Left colon (tissue), 2 donors: ENCODE measurements at regions not wholly inside any gene's neighbourhood (a gene's known extent, or its start where the extent isn't known, plus 50 kb on each side); places are given as distances from the start of the nearest gene placed in this dataset.
"Not testable (repeated sequence)": the region's sequence is repeated elsewhere in the genome, so short reads cannot be mapped to it uniquely, and the experiment has no call there.

Experiments used
- ATAC-seq: fragments of 200-7000 bp; cut with Tn5 transposase; one replicate; pipeline ENCODE4 v1.9.1; 2020; ENCODE audit warnings: mild to moderate bottlenecking, moderate library complexity
- DNase-seq, 2 donors: peaks; one replicate each; pipeline ENCODE4 v3.0.0-alpha.2; 2020
- intact Hi-C, 2 donors: fragments of 100-400 bp; cut with DNase I in 1 of 2; cut with micrococcal nuclease in 1 of 2; formaldehyde crosslinking; loops; one replicate each; pipeline versions ENCODE4 v1.11.2 to v1.14.0; 2022; cut with DNase I, micrococcal nuclease
- donor health status: DM: no; HTN: no; CAD: no.
- donor health status: DM: yes; HTN: yes; CAD: no.

DNA sequence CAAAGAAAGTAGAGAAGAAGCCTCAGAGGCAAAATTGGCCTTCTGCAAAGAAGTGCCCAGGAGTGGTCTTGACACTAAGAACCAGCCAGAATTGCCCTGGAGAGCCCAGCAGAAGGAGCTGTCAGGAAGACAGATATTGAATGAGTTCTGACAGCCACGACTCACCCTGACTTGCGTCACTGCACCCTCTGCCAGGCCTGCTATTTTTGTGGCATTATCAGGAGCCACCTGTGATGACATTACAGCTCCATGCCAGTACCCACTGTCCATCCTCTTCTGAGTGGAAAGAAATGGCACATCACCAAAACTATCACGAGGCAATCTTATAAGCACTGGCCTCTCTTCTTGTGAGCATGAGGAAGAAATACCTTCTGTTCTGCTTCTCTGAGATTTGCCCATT, 67.7 kb downstream of the SMIM20 start:
- intact Hi-C loops = no loop called here
- ATAC-seq = no peak
- no peak for DNase-seq

DNA sequence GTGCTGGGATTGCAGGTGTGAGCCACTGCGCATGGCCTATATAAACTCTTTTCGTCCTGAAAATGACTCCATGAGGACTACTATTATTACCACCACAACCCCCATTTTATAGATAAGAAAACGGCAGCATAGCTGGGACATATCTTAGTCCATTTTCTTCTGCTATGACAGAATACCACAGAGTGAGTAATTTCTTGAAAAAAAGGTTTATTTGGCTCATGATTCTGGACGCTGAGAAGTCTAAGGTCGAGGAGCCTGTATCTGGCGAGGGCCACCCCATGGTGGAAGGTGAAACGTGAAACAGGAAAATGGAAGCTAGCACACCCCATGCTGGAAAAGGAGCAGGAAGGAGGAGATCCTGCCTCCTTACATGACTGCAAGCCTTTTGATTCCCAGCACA, 68.9 kb downstream of the SMIM20 start:
- DNase-seq = no peak
- no peak for ATAC-seq
- intact Hi-C loops = no loop called here

DNA sequence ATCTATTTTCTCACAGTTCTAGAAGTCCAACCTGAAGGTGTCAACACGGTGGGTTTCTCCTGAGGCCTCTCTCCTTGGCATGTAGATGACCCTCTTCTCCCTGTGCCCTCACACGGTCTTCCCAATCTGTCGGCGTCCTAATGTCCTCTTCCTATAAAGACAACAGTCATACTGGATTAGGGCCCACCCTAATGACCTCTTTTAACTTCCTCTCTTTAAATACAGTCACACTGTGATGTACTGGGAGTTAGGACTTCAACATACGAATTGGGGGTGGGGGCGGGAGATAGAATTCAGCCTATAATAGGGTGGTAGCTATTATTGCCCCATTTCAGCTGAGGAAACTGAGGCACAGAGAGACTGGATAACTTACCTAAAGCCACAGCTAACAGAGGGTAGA, 70.2 kb downstream of the SMIM20 start:
- intact Hi-C loops = no loop called here
- ATAC-seq = no peak
- DNase-seq = no peak

DNA sequence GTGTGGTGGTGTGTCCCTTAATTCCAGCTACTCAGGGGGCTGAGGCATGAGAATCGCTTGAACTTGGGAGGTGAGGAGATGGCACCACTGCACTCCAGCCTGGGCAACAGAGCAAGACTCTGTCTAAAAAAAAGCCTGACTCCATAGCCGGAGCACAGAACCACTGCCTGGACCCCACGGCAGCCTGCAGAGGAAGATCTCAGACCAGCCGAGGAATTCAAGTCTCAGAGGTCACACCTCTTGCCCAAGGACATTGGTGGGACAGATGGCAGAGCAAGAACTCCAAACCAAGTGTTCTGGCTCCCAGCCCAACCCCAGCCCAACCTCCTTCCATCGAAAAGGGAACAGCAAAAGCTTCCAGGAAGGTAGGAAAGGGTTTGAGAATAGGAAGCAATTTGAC, 70.8 kb downstream of the SMIM20 start:
- intact Hi-C loops = no loop called here
- no peak for ATAC-seq
- DNase-seq = no peak

DNA sequence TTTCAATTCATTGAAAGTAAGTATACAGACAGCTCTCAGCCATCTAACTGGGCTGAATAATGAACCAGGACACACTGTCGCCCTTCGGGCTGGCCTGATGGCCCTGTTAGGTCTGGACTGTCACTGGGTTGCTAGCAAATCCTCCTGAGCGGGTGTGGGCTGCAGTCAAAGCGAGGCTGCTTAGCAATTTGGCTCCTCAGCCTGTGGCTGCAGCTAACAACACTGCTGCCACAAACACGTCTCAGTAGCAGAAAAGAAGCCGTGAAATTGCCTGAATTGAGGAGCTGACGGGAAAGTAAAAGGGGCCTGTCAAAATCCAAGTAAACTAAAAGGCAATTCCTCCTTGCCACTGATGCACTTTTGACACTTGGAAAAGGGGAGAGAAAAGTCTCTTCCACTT, 72.8 kb downstream of the SMIM20 start:
- ATAC-seq (no peak), DNase-seq (no peak)
- intact Hi-C loops = no loop called here

DNA sequence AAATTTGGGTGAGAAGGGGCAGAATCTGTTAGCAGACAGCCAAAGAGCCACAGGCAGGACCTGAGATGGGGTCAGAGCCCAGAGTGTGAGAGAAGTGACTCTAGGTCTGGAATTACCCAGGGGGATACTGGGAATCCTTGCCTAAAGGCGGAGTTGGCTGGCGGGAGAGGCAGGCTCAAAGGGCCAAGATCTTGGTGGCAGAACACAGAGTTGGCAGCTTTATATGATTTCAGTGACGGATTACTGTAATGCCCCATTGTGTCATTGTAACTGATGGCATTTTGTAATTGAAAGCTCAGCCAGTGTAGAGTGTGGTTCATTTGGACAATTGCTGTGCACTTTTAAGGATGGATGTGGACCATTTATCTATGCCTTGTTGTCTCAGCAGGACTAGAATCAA, 77.3 kb downstream of the SMIM20 start:
- intact Hi-C loops = no loop called here
- ATAC-seq (no peak), DNase-seq (no peak)

DNA sequence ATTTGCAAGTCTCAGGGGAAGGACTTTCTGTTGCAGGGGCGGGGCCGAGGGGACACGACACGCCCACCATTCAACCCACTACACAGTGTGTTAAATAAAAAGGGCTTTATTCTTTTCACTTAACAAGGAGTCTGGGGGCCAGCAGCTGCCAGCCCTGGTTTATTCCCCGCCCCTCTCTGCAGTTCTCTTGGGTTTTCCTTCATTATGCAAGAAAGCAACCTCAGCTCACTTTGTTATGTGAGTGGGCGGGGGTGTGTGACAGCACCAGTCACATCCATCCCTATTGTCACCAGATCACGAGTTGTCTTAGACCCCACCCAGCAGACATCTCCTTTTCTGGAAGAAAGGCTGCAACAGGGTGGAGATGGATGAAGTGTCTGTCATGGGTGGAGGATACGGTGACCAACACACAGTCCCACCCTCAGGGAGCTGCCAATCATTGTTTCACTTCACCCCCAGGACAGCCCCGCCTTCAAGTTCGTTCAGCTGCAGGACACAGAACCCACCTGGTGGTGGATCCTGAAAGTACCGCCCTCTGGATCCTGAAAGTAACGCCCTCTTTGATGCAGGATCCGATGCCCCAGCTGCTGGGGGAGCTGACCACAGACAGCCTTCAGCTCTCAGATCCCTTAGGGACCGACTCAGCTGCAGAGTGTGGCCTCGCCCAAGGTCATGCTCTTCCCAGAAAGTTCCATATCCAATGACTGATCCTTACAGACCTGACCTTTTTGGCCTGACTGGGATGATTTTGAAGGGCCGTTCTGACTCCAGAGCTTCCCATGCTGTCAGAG, 79.6 kb downstream of the SMIM20 start:
- ATAC-seq = no peak

DNA sequence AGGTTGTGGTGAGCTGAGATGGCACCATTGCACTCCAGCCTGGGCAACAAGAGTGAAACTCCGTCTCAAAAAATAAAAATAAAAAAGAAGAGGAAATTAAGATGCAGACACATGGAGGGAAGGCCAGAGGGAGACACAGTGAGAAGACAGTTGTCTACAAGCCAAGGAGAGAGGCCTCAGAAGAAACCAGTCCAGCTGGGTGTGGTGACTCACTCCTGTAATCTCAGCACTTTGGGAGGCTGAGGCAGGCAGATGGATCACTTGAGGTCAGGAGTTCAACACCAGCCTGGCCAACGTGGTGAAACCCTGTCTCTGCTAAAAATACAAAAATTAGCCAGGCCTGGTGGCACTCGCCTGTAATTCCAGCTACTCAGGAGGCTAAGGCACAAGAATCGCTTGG, 80.6 kb downstream of the SMIM20 start:
- ATAC-seq, intact Hi-C loops, DNase-seq: not testable (repeated sequence)

More for the DNA sequence above, 79.6 kb downstream of the SMIM20 start:
- DNase-seq = peak in 1 of 2 donors; percentile 29
- intact Hi-C loops = no loop called here

DNA sequence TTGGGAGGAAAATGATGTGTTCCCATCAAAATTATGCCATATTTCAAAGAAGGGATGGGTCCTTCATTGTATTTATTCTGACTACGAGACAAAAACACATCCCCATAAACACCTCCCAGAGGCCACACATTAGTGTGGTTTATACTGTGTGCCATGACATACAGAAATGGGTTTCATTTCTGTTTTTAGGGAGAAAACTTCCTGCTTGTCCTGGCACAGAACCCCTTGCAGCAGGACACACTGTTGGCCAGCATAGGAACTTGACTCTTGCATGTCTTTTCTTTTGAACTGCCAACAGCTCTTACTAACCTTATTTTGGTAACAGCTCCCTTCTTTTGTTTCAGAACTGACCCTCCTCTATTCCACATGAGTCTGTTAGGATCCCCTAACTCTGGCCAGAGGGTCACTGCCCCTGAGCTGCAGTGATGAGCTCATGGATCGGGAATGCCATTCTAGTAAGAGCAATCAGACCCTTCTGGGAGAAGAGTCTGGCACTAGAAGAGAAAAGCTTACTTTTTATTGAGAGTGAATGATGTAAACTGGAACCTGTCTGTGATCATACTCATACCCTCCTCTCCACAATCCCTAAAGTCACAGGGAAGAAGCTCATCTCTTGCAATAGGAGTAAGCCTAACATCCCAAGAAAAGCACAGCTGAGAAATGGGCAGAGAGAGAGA, 86.4 kb downstream of the SMIM20 start:
- ATAC-seq = no peak
- intact Hi-C loops = no loop called here
- DNase-seq = no peak

DNA sequence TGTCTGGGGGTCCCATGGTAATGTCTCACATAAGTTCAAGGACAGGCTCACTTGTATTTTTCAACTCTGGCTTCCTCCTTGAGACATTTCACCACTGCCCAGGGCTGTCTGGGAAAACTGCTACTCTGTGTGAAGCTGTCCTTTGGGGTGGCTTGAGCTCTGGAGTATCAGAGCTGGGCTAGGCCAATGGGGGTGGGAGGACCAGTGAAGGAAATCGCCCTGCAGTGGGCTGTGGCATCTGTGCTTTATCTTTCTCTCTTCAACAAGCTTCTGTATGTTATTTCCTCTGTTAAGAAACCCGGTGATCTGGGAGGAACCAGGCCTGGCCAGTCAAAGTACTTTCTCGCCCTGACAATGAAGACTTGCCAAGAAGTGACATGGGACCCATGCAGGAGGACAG, 87.4 kb downstream of the SMIM20 start:
- intact Hi-C loops = no loop called here
- ATAC-seq (no peak), DNase-seq (no peak)

DNA sequence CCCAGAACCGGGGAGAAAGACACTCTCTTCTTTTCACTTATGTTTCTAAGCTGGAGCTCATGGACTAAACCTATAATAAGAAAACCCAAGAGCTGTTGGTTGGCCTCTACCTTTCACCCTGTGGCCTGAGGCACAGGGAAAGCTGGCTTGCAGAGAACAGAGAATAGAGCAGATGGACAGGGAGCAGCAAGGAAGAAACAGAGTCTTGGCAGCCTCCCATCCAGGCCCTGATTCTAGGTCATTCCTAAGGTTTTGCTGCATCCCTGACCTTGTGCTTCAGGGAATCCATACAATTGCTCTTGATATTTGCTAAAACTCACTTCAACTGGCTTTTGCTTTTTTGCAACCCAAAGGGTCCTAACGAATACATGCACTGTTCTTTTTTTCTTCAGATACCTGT, 87.8 kb downstream of the SMIM20 start:
- DNase-seq (no peak), ATAC-seq (no peak)
- intact Hi-C loops = no loop called here

DNA sequence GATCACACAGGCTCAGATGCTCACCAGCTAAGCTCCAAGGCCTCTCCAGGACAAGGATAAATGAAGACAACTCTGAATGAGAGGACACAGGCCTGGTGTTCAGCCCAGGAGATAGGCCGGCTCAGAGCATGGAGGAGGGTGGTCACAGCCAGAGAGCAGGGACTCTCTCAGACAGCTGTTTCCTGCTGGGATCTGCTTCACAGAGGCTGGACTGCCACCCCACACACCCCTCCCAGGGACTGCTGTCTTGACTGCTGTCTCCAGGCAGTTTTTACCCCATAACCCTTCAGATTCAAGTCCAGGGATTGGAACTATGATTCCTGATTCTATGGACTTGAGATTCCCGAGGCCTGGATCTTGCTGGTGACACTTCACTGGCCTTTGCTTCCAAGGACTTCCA, 89.0 kb downstream of the SMIM20 start:
- intact Hi-C loops = no loop called here

DNA sequence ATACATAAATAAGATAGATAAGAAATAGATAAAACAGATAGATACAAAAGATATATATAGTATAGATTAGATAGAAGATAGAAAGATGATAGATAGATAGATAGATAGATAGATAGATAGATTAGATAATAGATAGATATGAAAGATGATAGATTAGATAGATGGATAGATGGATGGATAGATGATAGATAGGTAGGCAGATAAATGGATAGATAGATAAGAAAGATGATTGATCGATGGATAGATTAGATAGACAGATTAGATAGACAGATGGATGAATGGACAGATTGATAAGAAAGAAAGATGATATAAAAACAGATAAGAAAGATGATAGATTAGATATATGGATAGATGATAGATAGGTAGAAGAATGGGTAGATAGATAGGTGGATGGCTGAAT, 90.3 kb downstream of the SMIM20 start:
- intact Hi-C loops = no loop called here
- no peak for ATAC-seq

More for the DNA sequence above, 89.0 kb downstream of the SMIM20 start:
- no peak for ATAC-seq
- DNase-seq = no peak

DNA sequence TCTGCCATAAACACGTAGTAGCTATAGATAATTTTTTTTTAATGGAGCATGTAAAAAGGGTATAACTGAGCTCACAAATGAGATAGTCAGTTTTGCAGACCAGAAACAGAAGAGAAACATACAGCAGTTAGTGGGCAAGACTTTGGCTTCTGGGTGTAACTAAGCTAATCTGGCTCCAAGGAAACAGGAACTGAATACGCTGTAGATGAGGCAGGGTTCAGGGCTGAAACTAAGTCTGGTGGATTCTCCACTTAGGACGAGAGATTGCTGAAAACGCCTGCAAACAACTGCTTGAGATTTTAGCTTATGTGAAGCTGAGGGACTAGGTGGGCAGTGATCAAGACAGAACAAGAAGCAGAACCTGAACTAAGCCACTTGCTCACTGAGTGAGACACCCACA, 91.7 kb downstream of the SMIM20 start:
- DNase-seq (no peak), ATAC-seq (no peak)
- intact Hi-C loops = no loop called here

More for the DNA sequence above, 90.3 kb downstream of the SMIM20 start:
- DNase-seq = no peak

DNA sequence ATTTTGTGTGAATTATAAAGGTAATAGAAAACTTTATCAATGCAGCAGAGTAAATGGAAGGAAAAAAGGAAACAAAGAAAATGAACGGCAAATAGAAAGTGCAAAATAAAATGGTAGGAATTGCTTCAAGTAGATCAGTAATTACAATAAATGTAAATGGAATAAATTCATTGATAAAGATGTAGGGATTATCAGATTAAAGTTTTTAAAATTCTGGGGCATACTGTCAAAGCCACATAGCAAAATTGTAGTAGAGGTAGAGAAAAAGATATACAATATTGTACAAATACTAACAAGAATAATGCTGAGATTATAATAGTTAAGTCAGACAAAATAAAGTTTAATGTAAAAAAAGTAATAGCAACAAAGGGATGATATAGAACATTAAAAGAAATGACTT, 94.7 kb downstream of the SMIM20 start:
- DNase-seq = no peak
- intact Hi-C loops = no loop called here
- no peak for ATAC-seq

DNA sequence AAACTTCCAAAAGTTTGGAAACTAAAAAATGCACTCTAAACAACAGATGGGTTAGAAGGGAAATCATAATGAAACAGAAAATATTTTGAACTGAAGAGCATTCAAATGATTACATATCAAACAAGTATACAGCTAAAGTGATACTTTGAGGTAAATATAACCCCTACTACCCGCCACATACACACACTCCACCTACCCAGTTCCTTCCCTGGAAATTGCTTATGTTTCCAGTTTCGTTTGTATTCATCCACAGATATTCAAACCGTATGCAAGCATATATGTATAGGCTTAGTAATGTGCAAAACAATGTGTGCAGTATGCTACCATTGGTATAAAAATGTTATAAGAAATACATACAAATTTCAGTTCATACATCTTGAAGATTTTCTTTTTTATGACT, 95.5 kb downstream of the SMIM20 start:
- no peak for ATAC-seq
- intact Hi-C loops = no loop called here
- no peak for DNase-seq

DNA sequence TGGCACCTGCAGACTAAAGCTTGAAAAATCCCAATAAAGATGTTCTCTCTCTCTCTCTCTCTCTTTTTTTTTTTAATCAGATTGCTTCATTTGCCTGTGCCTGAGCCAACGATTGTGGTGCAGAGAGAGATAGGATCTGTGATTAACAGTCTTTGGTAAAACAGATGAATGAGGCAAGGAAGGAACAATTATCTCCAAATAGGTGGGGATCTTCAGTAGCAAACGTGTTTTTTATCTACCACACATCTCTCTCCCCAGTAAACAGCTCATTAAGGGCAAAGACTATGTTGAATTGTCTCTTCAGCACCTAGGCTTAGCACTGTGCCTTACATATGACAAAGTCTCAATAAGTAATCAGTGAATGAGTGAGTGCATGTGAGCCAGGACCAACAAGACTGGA, 96.3 kb downstream of the SMIM20 start:
- no peak for ATAC-seq
- DNase-seq = no peak
- intact Hi-C loops = no loop called here

DNA sequence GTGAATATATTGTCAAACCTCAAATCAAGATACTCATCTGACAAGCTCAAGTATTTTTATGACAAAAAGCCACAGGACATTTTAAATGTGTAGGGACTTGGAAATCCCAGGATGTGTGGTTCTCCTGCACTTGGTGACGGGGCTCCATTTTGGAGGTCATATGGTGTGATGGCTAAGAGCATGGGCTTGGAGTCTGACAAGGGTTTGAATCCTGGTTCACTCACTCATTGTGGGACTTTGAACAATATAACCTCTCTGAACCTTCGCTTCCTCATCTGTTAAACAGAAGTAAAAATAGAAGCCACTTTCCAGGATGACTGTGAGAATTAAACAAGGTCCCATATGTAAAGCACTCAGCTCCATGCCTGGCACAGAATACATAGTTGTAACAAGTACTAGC, 99.6 kb downstream of the SMIM20 start:
- no peak for DNase-seq
- intact Hi-C loops = no loop called here
- ATAC-seq = no peak

DNA sequence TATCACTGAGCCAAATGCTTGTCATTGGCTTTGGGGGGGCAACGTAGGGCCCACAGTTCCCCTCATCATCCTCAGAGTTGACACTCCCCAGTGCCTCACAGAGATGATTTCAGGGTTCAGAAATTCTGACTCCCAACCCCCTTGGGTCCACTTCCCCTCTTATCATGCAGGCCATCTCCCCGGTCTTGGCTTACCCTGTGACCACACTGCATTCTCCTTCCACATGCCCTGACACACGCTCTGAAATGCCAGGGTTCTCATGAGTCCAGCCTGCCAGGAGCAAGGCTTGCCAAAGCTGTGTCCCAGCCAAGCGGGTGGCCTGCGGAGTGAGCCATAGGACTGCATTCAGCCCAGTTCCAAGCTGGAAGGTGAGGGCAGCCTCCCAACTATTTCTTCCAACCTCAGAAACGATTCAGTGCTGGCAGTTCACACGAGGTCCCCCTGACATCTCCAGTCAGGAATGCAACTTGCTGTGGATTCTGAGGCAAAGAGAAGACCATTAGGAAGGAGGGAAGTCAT, 101.2 kb downstream of the SMIM20 start:
- ATAC-seq = no peak

DNA sequence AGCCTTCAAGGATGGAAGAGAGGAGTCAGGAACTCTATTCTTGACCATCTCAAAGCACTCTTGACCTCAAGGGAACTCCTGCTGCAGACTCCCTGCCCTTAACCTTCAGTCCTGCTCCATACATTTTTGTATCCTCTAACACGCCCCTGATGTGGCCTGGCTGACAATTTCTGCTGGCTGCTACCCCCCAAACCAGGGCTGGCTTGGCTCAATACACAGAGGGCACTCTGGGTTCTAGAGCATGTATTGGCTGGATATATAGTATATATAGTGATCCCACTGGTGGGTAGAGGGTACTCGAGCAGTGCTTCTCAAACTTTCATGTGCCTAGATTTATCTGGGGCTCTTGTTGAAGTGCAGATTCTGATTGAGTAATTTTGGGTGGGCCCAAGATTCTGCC, 101.9 kb downstream of the SMIM20 start:
- ATAC-seq (no peak), DNase-seq (no peak)
- intact Hi-C loops = no loop called here

More for the DNA sequence above, 101.2 kb downstream of the SMIM20 start:
- no peak for DNase-seq
- intact Hi-C loops = no loop called here
